Activated CD4-positive, CD25-positive, alpha-beta regulatory T cell treated with anti-CD3 and anti-CD28 coated beads, Interleukin-2, amount 50 U/mL, for 16 hours (primary cell): ENCODE measurements at regions not wholly inside any gene's neighbourhood (a gene's known extent, or its start where the extent isn't known, plus 50 kb on each side); places are given as distances from the start of the nearest gene placed in this dataset.

Experiments used
- DNase-seq: peaks from one replicate; pipeline ENCODE4 v3.0.0-alpha.2; 2020; ENCODE audit warnings: low read depth, low spot score

- DNase-seq = no peak
Measured at GRCh38 chrX:39327255-39327654, 526.0 kb downstream of the MID1IP1 start.

DNA sequence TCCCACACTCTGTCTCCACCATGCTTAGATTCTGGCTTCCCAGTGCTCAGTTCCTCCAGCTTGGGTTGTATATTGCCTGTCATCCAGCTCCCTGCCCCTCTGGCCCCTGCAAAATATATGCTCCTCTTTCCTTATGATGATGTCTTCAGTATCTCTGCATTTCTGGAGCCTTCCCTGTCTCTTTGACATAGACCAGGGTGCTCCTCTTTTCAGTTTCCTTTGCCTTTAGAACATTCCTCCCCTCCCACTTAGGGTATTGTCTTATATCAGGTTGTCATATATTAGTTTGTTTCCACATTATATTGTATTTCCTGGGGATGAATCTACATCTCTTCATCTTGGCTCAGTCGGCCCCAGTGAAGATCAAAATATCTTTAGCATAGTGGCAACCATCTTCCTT lies 526.4 kb downstream of the MID1IP1 start:
- no peak for DNase-seq

DNA sequence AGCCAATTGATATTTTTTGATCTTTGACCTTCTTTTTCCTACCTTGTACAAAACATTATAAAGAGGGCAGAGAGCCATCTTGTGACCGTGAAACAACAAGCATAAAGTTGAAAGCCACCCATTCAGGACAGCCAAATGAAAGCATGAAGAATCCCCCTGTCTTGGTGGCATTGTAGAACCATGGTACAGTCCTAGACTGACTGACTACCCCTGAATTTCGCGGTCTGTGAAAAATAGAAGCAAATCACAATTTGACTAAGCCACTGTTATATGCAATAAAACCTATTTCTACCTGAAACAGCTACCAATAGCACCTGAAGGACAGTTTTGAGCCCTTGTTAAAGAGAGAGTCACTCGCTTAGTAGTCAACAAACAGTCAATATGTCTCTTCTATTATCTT lies 527.4 kb downstream of the MID1IP1 start:
- DNase-seq = no peak

- no peak for DNase-seq
Measured at GRCh38 chrX:39331082-39331704, 529.9 kb downstream of the MID1IP1 start.

DNA sequence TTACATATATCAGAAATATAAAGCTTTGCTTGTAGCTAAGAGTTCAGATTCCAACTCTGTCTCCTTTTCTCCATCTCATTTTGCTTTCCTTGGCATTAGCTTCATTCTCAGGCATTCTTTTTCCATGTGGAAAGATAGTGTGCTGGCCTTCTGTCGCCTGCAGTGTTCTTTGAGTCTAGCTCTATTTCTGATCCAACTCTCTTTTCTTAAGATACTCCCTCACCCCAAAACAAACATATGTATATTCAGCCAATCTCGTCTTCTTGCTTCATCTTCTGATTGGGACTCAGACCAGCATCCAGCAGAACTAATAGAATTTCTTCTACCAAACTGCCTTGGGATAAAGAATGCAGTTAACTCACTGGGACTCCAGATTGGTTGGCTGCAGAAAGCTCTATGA lies 532.2 kb downstream of the MID1IP1 start:
- no peak for DNase-seq

- DNase-seq = no peak
Measured at GRCh38 chrX:39335513-39336235, 534.4 kb downstream of the MID1IP1 start.

GRCh38 chrX:39336671-39337311 lies 535.5 kb downstream of the MID1IP1 start:
- no peak for DNase-seq

GRCh38 chrX:39337451-39337850 lies 536.2 kb downstream of the MID1IP1 start:
- no peak for DNase-seq

GRCh38 chrX:39338583-39338982 lies 537.3 kb downstream of the MID1IP1 start:
- DNase-seq = no peak

- no peak for DNase-seq
Measured at GRCh38 chrX:39356119-39356807, 555.0 kb downstream of the MID1IP1 start.

DNA sequence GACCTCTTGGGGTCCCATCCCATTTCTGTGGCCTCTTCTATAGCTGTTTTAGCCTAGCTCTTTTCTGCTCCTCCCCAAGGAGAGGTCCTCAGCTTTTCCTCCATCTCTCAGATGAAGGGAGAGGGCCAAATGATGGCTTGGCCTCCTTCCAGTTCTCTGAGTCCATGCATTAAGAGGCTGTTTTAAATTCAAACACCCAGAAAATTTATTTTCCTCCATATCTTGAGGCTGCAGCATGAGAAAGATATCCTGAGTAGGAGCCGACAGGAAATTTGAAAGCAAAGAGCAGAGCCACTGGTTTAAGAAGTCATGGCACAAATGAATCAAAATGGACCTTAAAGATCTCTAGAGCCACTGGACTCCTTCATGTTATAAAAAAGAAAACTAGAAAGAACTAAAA lies 558.8 kb downstream of the MID1IP1 start:
- DNase-seq = no peak

DNA sequence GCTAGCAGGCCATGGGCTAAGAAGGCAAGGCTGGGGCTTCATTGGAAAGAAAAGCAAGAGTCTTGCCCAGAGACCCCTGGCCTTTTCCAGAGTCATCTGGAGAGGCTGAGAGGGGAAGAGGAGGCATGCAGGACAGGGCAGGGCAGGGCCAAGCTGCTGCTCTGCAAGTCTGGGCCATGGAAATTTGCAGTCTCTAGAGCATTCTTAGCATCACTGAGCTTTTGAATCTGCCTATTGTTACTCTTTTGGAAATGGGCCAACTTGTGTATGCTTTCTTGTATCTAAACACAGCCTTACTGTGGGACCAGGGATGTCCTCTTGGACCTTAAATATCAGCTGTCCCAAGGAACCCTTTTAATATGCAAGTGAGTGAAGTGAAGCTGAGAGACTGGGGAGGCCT lies 560.5 kb downstream of the MID1IP1 start:
- no peak for DNase-seq

DNA sequence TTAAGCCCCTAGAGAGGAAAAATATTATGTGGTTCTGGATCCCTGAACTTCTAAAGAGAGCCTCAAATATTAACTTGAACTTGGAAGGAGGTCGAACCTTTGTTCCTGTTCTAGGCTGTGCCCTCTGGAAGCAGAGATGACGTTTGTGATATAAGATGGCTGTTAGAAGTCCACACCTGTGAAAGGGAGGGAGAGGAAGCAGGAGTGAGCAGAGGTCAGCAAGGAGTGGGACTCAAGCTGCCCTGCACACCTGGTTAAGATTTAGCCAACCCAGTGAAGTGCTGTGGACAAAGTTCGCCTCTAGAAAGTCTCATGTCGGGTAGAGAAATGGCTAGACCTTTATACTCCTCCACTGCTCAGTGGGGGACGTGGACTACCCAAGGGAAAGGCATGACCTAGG lies 566.2 kb downstream of the MID1IP1 start:
- no peak for DNase-seq

DNA sequence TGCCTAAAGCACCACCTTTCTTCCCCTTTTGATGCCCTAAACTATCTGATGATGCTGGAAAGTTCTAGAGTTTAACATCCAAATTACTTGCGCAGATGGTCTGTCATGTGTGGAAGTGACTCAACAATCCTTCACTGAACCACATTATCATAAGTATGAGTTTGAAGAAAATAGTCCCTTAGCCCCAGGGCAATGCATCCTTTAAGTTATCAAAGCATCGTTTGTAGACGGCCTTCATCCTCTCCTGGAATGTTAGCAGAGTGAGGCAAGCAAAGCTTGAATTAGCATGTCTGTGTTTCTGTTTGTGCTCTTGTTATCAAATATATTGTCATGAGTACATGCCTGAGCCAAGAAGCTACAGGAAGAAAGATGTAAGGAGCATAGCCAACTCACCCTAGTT lies 570.9 kb downstream of the MID1IP1 start:
- DNase-seq = no peak

DNA sequence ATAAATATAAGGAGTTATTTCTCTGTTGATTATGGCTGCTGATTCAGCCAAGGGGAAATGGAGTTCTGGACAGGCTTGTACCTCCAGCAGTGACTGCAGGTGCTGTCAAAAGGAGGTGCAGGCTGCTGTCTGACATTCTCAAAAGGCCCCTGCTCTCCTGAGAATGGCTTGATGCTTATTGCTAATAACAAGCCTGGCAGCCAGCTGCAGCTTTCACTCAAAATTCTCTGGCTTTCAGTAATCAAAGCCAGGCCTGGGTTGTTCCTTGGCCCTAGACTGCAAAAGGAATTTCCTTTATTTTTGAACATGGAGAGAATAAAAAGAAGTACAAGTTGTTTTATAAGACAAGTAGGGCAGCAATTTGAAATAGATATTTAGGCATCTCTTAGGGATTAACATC lies 575.9 kb downstream of the MID1IP1 start:
- DNase-seq = no peak

GRCh38 chrX:39377773-39378172 lies 576.5 kb downstream of the MID1IP1 start:
- no peak for DNase-seq

- no peak for DNase-seq
Measured at GRCh38 chrX:39381422-39381821, 580.2 kb downstream of the MID1IP1 start.

- DNase-seq = no peak
Measured at GRCh38 chrX:39384996-39385395, 583.7 kb downstream of the MID1IP1 start.

GRCh38 chrX:39388730-39389129 lies 587.5 kb downstream of the MID1IP1 start:
- DNase-seq = no peak

GRCh38 chrX:39396358-39396995 lies 595.2 kb downstream of the MID1IP1 start:
- no peak for DNase-seq

DNA sequence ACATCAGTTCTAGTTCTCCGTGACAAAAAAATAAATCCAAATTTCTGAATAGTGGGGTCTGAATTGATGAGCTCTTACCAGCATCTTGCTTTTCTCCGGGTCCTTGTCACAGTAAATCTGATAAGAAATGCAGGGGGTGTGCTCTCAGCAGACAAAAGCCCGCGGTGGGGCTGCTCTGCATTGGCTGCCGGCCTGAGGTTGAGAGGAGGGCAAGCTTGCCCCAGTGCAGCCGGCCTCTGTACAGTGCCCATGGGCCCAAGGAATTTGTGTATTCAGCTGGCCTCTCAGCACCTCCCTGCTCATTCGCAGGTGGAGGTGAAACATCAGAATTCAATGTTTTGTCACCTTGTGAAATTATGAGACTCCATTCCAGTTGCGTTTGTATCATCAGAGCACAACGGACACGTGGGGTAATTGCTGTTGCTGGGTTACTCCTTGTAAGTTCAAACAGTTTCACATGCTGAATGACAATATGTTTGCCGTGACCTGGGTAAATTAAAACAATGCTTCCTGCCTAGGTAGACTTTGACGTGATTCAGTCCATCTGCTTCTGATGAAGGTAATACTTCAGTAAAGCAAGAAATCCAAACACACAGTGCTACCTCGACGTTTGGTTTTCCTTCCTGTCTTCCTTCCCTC lies 596.4 kb downstream of the MID1IP1 start:
- no peak for DNase-seq
